ENCODE measurements at regions not wholly inside any gene's neighbourhood (a gene's known extent, or its start where the extent isn't known, plus 50 kb on each side); places are given as distances from the start of the nearest gene placed in this dataset.
A peak's percentile ranks its signal among the peaks of the same experiment; 100 is the strongest.
"Not testable (repeated sequence)": the region's sequence is repeated elsewhere in the genome, so short reads cannot be mapped to it uniquely, and the experiment has no call there.

DNA sequence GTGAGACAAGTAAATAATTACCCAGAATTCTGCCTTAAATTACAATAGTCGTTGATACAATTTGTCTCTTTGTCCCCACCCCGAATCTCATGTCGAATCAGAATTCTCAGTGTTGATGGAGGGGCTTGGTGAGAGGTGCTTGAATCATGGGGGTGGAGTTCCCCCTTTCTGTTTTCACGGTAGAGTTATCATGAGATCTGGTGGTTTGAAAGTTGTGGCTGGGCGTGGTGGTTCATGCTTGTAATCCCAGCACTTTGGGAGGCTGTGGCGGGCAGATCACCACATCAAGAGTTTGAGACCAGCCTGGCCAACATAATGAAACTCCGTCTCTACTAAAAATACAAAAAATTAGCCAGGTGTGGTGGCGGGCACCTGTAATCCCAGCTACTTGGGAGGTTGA, 75.0 kb upstream of the GNAQ start:
- Mint-ChIP-seq H3K4me3 (peak overlapping the region; percentile 14), H3K4me1 (peaks cover 16% of the 10 kb centered on the region)
- H3K27ac Mint-ChIP-seq; H3K9me3 Mint-ChIP-seq; H3K27me3 Mint-ChIP-seq; H3K36me3 Mint-ChIP-seq (ENCODE audit: low read depth): not testable (repeated sequence)
- peak; percentile 73 for ATAC-seq (replicated peaks)

GRCh38 chr9:78103971-78104433, 72.4 kb upstream of the GNAQ start:
- H3K27ac Mint-ChIP-seq = peak overlapping the region; percentile 15
- H3K27me3 Mint-ChIP-seq = no peaks in the 10 kb centered on the region
- ATAC-seq (replicated peaks) = peak; percentile 78
- peaks cover 4% of the 10 kb centered on the region for H3K9me3 Mint-ChIP-seq
- H3K36me3 Mint-ChIP-seq (ENCODE audit: low read depth) = no peaks in the 10 kb centered on the region
- peaks cover 16% of the 10 kb centered on the region for H3K4me1 Mint-ChIP-seq
- peak overlapping the region; percentile 25 for H3K4me3 Mint-ChIP-seq

DNA sequence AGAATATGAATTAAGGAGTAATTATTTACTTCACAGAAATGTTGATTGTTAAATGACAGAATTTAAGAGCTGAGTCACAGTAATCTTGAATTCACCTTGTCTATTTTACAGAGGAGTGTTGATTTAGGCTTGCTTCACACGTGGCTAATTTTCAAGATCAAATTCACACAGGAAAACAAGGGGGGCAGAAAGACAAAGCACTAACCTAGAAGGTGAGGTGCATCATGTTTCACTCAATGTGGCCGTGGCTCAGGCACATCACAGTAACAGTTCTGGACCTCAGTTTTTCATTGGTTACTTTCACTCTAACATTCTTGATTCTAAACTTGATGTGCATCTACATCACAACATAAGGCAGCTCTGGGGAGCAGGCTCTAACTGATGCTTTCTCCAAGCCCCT, 69.6 kb upstream of the GNAQ start:
- Mint-ChIP-seq H3K27ac (no peak overlapping the region), H3K4me3 (no peak overlapping the region), H3K4me1 (peaks cover 10% of the 10 kb centered on the region), H3K9me3 (no peaks in the 10 kb centered on the region), H3K27me3 (no peaks in the 10 kb centered on the region), H3K36me3 (ENCODE audit: low read depth) (no peaks in the 10 kb centered on the region)
- ATAC-seq (replicated peaks) = no peak

DNA sequence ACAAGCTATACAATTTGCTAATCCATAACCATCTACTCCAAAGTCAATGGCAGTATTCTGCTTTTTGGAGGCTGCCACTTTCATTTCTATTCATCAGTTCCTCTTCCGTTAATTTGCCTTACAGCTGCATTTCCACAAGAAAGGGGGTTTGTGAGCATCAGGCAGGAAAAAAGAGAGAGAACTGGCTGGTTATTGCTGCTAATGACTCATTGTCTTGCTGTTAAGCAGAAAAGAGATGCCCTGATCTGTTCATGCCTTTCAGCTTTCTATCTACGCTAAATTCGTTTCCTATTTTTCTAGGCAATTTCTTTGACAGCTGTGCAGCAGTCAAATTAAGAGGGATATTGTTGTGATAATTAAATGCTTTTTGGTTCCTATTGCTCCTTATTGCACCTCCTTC, 65.9 kb upstream of the GNAQ start:
- no peaks in the 10 kb centered on the region for H3K4me1 Mint-ChIP-seq
- no peaks in the 10 kb centered on the region for H3K36me3 Mint-ChIP-seq (ENCODE audit: low read depth)
- H3K27ac Mint-ChIP-seq = no peak overlapping the region
- no peaks in the 10 kb centered on the region for H3K27me3 Mint-ChIP-seq
- no peaks in the 10 kb centered on the region for H3K9me3 Mint-ChIP-seq
- ATAC-seq (replicated peaks) = no peak
- no peak overlapping the region for H3K4me3 Mint-ChIP-seq

GRCh38 chr9:78091731-78092130, 60.1 kb upstream of the GNAQ start:
- Mint-ChIP-seq H3K27me3 (no peaks in the 10 kb centered on the region), H3K36me3 (ENCODE audit: low read depth) (no peaks in the 10 kb centered on the region), H3K9me3 (peaks cover 8% of the 10 kb centered on the region), H3K27ac (no peak overlapping the region), H3K4me3 (no peak overlapping the region), H3K4me1 (no peaks in the 10 kb centered on the region)
- ATAC-seq (replicated peaks) = no peak

DNA sequence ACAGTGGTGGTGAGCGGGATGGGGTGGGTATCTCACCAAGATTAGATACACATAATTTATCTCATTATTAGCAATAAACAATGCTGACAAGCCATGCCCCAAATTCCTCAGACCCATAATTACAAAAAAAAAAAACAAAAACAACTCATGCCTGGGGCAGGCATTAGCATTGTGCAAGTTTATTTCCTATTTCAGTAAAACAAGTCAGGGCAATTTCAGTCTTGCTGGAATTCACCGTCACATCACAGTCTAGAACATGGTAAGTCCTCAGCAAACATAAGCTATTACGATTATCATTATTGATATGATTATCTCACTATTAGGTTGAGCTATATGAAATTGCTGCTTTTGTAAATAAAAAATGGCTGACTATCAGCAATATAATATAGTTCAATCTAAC, 57.5 kb upstream of the GNAQ start:
- H3K4me1 Mint-ChIP-seq = peaks cover 6% of the 10 kb centered on the region
- no peaks in the 10 kb centered on the region for H3K36me3 Mint-ChIP-seq (ENCODE audit: low read depth)
- peaks cover 18% of the 10 kb centered on the region for H3K9me3 Mint-ChIP-seq
- H3K4me3 Mint-ChIP-seq = no peak overlapping the region
- H3K27ac Mint-ChIP-seq = no peak overlapping the region
- no peak for ATAC-seq (replicated peaks)
- no peaks in the 10 kb centered on the region for H3K27me3 Mint-ChIP-seq

GRCh38 chr9:78088190-78088589, 56.6 kb upstream of the GNAQ start:
- not testable (repeated sequence) for H3K4me3 Mint-ChIP-seq; H3K27ac Mint-ChIP-seq; H3K4me1 Mint-ChIP-seq; ATAC-seq (replicated peaks); H3K27me3 Mint-ChIP-seq; H3K36me3 Mint-ChIP-seq (ENCODE audit: low read depth)
- peaks cover 22% of the 10 kb centered on the region for H3K9me3 Mint-ChIP-seq
